ENCODE measurements at regions not wholly inside any gene's neighbourhood (a gene's known extent, or its start where the extent isn't known, plus 50 kb on each side); places are given as distances from the start of the nearest gene placed in this dataset.
"Not testable (repeated sequence)": the region's sequence is repeated elsewhere in the genome, so short reads cannot be mapped to it uniquely, and the experiment has no call there.

DNA sequence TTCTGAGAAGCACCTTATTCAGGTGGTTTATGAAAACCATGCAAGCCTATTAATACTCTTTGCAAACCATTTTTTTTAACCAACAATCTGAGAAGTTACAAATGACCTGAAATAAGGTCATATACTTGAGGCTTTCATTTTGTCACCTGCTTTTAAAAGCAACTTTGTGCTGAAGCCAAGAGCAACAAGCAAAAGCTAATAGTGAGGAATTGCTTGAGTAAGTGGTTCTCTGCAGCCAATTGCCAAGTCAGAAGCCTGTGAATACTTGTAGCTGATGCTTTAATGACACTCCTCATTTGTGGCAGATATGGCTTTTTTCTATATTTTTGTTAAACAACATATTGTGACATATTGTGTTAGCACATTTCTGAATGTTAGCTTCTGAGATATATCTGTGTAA is 126.7 kb upstream of the ZNF608 start:
- DNase-seq: no peak

DNA sequence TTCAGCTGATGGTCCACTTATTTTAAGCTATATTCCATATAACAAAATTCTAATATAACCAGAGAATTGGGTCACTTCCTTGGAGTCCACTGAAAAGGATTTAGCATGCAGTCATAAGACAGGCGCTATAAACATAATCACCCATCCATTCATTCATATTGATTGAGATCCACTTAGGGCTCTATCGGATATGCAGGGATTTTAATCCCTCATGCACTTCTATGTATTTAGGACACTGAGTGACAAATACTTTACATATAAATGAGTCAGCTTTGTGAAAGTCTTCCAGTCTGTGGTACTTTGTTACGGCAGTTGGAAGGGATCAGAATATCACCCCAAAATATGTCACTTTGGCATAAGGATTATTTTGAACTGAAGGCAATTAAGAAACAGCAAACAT is 127.3 kb upstream of the ZNF608 start:
- DNase-seq: no peak

DNA sequence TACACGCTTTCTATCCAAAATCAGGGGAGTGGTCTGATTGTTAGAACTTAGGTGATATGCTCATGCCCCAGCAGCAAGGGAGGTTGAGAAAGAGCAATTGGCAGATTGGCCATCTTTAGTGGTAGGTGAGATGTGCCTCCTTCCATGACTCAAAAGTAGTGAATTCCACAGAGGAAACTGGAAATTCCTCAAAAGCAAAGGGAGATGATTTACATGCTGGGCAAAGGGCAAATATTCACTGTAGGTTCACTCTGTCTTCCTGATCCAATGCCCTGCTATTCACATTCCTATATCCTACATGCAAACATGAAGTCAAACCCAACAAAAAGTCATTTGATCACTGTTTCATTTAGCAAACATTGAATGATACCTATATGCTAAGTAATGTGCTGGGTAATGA is 130.1 kb upstream of the ZNF608 start:
- DNase-seq: no peak

DNA sequence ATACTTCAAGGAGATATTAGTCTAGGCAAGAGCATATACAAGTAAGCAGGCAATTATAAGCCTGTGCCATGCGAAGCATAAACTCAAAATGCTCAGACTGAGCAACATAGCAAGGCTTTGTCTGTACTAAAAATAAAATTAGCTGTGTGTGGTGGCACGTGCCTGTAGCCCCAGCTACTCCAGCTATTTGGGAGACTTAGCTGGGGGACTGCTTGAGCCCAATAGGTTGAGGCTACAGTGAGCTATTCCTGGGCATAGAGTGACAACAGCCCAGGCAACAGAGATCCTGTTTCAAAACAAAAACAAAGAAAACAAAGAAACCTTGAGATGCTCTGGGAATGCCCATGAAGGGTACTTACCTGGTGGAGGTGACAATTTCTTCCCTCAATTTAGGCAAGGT is 130.5 kb upstream of the ZNF608 start:
- DNase-seq: no peak

DNA sequence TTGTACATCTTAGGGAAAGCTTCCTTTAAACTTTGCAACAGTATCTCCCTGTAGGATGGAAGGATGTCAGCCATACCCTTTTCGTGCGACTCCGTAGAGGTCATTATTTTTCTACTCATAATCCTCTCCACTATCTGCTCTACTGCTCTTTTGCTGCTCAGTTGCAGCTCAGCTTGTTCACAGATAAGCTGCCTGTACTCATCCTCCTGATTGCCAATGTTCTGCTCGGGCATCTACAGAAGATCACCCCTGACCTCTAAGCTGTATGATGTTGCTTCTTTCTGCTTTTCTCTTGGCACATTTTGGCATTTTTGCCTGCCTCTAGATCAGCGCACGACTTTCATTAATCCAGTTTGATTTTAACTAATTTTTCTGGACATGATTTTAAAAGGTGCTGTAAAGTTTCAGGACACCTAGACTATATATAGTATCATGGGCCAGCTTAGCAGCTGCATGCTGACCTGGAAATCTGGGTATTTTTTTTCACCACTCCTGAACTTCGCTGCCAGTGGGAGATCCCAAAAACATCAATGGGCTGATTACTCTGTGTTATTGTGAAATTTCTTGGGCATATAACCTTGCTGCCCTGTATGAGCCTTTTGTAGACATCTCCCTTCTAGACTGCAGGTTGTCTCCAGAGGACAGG is 131.2 kb upstream of the ZNF608 start:
- no peak for DNase-seq

DNA sequence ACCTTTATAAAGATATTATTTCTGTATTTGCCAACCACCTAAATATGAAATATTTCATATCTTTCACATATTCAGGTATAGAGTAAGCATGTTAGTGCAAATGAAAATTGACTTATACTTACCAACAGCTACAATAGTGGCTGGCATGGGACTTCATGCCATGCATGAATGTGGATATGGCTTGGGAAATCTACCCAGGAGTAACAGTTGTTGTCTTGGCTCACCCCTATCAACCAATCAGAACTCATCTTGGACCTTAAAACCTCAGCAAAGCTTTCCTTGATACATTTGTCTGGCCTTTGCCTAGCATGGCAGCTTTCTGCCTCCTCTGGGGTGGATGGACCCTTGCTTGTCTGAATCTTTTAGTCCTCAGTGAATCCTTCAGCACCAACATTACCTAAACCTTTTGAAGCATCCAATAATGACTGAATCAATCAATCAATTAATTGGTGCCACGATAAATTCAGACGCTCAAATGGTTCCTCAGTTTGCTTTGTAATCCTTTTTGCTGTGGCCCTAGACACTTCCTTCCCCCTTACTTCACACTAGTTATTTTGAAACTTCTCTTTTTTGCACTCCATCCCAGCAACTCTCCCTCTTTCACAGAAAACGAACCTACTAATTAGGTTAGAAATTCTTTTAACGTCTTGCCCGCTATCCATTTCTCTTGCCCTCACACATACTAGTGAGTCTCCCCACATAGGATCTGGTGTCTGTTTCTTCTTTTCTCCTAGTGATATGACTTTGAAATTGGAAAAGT is 132.3 kb upstream of the ZNF608 start:
- DNase-seq: no peak

DNA sequence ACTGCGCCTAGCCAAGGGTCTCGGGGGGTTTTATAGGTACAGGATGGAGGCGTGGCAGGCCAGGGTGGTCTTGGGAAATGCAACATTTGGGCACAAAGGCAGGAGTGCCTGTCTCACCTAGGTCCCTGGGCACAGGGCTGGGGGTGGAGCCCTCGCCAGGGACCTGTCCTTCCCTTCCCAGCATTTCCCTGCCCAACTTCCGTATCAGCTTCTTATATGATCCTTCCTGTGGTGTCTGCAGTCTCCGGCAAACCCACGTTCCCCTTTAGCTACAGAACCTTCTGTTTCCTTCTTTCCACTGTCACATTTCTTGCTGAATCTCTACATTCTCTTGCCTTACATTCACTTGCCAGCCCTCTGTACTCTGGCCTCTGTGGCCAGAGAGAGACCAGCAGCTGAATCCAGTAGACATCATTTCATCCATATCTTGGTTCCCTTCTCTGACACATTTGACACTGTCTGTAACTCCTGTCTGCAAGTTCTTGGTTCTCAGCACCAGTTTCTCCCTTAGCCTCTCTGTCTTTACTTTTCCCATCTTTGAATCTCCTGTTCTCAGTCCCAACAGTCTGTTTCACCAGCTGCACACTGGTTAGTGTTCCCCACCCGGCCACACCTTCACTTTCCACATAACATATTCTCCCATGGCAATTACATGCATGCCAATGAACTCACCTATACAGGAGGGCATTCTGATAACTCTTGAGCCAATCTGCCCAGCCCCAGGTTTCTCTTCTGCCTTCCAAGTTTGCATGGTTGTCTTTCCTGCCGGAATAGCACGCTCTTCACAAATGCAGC is 134.7 kb upstream of the ZNF608 start:
- no peak for DNase-seq

DNA sequence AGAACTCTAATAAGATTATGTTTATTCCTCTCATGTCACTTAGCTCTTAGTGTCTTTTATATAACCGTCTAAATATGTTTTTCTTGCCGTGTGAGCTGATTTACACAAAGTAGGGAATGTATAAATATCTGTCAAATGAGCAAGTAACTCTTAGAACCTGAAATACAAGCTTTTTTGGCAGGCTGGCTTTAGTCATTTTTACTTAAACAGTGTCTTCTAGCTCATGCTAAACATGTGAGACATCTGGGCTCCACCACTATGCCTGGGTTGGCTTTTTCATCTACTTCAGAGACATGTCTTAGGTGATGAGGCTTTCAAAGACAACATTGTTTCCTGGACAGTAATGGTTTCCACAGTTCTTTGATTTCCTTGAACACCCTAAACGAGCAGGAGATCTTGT is 137.2 kb upstream of the ZNF608 start:
- DNase-seq: no peak

DNA sequence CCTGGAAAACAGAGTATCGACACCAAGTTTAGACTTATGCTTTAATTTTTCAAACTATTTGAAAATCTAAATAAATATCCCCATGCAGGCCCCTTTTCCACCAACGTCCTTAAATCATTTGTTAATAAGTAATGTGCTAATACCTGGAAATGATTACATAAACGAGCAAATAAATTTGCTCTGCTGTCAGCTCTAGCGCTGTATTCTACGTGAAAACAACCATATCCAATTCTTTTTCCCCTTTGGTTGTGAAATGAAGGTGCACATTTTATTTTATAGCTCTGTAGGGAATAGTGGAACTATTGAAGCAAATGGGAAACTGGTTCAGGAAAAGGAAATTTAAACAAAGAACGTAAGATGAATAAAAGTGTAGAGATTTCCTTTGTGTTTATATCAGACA is 137.7 kb upstream of the ZNF608 start:
- no peak for DNase-seq

DNA sequence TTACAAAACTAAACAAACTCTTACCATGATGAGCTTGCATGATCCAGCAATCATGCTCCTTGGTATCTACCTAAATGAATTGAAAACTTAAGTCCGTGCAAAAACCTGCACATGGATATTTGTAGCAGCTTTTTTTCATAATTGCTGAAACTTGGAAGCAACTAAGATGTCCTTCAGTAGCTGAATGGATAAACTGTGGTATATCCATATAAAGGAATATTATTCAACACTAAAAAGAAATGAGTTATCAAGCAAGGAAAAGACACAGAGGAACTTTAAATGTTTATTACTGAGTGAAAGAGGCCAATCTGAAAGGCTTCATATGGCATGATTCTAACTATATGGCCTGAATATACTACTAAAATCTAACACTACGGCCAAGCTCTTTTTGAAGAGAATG is 139.1 kb upstream of the ZNF608 start:
- no peak for DNase-seq

DNA sequence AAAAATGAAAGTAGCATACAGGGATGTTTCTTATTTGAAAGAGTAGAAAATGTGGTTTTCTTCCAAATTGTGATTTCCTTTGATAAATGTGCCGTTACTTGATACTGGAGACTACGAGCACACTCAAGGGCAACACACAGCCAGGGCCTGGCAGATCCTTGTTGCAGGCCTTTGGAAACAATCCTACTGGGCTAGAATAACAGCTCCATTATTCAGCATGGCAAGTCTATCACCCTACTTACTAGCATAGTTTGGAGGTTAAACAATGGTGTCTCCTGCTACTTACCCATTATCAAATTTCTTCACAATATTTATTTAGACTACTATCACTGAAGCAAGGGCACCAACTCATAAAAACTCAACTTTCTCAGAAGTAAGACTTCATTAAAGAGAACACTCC is 140.8 kb upstream of the ZNF608 start:
- no peak for DNase-seq

DNA sequence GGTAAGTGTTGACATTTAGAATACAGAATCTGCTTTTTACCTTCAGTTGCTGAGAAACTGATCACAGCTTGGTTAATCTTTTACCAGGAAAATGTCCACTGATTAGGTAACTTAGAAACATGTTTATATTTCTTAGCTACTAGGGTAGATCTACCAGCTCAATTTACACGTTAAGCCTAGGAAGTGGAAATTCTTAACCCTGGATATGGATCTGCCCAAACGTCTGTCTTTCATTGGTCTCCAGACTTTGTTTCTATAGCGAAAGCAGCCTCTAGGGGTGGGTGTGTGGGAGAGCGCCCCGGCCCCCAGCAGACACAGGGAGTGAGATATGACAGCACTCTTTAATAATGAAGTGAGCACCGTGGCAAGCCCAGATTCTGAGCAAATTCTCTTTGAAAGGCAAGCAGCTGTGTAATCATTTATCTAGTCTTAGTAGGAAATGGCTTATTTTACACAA is 141.6 kb upstream of the ZNF608 start:
- DNase-seq: no peak

DNA sequence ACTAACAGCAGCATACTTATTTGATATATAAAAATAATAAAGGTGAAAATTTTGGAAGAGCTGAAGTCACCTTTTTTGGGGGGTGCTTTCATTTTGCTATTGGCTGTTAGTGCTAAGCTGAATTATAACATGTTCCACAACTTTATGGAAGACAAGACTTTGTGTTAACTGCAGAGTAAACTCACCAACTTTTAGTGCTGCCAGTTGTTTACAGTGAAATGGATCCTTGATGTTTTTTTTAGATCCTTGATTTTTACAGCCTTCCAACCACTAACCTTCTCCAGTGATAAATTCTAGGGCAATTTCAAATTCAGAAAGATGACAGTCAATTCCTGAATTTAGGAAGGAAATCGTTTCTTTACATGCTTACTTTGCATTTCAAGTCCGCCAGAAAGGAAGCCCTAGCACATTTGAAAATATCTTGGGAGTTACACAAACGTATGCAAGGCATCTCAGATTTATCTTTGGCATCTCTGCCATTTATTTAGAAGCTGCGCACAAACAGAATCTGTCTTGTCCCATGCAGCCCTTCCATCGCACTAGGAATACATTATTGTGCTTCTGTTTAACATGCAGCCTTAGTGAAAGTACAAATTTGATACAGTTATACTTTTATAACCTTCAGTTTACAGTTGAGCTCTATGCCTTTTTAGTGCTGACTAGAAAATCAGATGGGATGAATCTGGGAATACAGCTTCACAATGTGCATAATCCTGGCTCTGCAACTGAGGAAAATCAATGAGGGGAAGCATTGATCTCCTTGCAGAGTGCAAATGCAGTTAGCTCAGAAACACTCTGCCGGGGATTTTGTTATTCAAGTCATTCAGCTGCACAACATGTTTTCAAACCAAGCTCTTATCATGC is 142.4 kb upstream of the ZNF608 start:
- DNase-seq: no peak

DNA sequence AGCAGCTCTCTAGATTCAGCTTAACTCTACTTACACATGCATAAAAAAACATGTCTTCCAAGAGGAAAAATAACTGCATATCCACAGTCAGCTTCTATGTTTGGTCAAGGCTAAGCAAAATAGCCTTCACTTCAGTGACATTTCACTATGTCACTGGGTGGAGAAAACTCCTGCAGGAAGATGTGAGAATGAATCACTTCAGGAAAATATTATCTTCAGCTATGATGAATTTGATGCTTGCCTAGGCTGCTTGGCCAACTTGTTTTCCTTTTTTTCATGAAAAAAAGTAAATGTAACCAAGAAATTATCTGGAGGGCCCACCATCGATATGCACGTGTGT is 143.0 kb upstream of the ZNF608 start:
- no peak for DNase-seq

DNA sequence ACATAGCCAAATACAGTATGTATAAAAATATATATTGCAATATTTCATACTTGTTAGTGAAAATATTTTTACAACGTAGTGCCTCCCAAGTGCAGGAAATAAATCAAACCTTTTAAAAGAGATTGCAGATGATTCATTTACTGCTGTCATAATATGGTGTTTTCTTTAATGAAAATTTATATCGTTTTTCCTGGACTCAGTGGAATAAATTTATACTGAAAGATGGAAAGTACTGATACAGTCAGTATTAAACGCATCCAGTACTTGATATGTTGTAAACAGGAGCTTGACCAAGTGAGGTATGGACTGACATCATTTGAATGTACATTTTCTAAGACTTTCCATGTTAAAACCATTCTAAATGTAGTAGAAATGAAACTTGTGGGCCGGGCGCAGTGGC is 143.4 kb upstream of the ZNF608 start:
- no peak for DNase-seq

DNA sequence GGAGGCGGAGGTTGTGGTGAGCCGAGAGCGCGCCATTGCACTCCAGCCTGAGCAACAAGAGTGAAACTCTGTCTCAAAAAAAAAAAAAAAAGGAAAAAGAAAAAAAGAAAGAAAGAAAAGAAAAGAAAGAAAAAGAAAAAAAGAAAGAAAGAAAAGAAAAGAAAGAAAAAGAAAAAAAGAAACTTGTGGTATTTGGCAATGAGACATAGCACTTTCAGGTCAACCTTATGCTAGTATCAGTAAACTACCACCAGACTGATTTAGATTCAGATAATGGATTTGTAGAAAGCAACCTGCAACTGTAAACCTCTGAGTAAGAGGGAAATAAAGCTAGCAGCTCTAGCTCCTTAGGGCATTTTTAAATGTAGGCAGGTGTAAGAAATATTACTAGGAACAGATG is 144.0 kb upstream of the ZNF608 start:
- DNase-seq: not testable (repeated sequence)

DNA sequence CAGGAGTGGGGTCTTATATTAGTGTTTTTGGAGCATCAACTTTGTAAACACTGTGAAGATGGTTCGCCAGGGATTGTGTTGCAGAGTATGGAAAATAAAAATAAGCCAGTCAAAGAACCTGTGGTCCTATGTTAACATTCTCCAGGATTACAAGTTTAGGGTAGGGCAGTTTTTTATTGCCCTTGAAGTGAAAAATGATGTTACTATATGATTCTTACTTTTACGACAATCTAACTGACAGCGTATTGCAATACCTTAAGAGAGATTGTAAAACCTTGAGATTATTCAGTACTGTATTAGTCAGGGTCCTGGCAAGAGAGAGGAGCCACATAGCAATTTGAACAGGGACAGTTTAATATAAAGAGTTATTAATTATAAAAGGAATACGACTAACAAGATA is 144.7 kb upstream of the ZNF608 start:
- DNase-seq: no peak

DNA sequence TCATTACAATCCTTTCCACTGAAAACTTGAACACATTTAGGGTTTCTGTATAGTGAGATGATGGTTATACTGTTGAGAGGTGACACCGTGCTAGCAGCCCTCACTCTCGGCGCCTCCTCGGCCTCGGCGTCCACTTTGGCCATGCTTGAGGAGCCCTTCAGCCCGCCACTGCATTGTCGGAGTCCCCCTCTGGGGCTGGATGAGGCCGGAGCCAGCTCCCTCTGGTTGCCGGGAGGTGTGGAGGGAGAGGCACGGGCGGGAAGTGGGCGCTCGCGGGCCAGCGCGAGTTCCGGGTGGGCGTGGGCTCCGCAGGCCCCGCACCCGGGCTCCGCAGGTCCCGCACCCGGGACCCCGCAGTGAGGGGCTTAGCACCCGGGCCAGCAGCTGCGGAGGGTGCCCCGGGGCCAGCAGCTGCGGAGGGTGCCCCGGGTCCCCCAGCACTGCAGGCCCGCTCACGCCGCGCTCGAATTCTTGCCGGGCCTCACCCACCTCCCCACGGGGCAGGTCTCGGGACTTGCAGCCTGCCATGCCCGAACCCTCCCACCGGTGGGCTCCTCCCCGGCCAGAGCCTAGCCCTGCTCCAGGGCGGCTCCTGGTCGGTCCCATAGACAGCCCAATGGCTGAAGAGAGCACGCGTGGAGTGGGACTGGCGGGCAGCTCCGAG is 145.9 kb upstream of the ZNF608 start:
- DNase-seq: no peak

DNA sequence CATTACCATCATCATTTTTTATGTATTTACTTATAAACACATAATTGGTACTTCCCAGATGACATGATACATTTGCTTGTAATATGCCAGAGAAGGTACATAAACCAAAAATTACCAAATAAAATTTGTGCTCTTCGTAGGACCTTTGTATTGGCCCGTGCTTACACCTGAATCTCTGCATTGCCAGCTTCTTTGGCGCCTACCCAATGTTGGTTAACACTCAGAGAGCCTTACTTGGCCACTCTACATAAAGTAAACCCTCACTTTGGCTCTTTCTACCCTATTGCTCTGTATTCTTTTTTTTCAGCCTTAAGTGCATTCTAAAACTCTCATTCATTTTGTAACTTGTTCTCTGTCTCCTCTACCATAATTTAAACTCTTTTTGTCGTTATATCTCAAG is 148.1 kb upstream of the ZNF608 start:
- DNase-seq: no peak

DNA sequence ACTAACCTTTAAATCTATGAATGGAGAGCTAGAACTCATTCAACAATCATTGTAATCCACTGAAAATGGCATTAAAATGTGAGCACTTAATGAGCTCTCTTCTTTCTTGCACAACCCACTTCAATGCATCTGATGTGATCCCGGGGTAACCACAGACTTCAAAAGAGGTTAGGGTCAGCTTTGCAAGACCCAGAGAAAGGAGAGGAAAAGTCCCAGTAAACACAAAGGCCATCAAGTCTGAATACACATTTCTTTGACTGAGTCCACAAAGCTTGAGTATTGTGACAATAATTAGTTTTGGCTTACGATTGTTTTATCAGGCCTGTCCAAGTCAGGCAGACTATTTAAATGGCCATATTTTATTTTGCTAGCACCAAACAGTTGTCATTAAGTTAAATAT is 148.8 kb upstream of the ZNF608 start:
- no peak for DNase-seq

DNA sequence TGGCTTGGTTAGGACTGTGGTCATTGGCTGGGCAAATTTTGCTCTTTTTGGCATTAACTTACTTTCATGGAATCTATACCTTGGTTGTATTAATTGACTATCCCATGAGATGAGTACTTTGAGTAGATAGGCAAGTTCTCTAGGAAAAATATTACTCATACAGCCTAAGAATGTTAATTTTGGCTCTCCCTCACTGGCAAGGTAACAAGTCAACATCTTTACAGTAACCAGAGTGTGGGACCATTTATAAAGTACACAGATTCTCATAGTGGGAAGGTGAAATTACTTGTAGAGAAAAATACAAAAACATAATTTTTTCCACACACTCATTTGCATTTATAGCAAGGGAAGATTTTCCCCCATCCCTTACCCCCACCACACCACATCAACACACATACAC is 154.6 kb upstream of the ZNF608 start:
- DNase-seq: no peak

DNA sequence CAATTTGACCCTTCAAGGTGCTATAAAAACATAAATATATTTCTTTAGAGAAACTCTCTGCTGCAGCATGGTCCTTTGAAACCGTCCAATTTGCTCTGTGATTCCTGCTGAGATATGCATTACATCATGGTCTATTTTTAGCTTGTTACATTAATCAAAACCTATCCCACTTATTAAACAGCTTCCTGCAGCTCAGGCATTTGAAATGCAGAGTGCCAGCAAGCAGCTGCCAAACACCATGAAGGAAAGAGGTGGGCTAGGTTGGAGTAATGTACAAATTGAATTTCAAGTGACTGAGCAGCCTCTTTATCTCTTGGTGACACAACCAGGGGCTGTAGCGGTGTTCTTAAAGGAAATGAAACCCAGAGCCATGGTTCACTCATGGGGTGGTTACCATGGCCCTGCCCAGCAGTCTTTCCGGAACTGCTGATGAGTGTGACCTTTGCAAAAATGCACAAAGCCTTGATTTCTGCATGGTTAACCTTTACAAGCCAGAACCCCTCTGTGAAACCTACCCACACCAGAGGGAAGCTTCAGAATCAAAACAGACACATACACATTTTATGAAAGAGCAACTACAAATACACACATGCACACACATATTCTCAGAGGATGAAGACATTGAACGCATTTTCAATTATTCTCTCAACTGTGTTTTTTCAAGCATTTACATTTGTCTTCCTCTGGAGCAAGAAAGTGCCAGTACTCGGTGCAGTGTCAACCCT is 155.8 kb upstream of the ZNF608 start:
- no peak for DNase-seq

Measured in activated CD4-positive, CD25-positive, alpha-beta regulatory T cell treated with anti-CD3 and anti-CD28 coated beads, Interleukin-2, amount 50 U/mL, for 72 hours (primary cell).